ENCODE measurements at regions not wholly inside any gene's neighbourhood (a gene's known extent, or its start where the extent isn't known, plus 50 kb on each side); places are given as distances from the start of the nearest gene placed in this dataset.

DNA sequence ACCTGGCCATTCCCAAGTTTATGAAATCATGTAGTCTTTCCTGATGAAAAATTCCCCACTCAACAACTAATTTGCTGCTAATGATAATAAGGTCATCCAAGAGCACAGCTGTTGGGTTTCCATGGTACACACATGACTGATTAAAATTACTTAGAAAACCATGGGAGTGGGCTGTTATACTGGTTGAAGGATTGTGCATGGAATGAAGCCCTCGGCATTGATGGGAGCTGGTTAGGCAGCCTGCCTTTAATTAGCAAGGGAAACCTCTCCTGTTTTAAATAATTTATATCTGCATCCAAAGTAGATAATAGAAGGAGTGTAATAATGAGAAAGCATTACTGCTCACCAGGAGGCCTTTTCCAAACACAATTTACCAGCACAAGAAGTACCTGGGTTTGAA, 235.1 kb upstream of the CFAP20DC start:
- DNase-seq = no peak

DNA sequence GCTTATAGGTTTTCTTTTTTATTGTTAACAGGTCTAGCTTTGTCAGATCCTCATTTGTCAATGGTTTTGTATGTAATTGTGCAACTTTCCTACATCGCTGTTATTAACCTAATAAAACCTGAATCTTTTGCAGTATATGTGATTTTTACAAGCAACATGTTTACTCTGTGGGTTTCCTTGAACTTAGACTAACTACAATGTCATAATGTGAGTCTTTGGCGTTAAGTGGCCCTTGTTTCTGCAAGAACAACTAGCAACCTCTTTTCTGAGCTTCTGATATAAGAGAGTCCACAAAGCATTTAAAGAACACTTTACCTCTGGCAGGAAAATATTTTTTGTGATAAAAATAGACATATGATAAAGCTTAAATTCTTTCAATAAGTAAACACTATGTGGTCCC, 230.3 kb upstream of the CFAP20DC start:
- DNase-seq = no peak

DNA sequence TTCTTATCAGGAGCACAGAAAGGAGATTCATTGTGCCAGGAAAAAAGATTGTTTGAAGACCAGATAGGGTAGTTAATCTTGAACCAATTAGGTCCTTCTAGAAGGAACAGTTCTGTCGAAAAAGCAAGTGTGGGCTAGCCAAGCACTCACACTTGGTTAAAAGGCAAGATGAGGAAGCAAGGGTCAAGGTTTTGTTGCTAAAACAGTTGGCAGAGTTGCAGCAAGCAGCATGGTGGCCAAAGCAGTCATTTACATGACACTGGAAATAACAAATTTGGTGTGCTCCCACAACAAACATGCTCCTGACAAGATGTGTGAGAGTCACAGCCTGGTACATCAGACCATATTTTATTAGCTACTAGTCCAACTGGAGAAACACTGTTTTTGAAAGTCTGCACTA, 228.0 kb upstream of the CFAP20DC start:
- no peak for DNase-seq

DNA sequence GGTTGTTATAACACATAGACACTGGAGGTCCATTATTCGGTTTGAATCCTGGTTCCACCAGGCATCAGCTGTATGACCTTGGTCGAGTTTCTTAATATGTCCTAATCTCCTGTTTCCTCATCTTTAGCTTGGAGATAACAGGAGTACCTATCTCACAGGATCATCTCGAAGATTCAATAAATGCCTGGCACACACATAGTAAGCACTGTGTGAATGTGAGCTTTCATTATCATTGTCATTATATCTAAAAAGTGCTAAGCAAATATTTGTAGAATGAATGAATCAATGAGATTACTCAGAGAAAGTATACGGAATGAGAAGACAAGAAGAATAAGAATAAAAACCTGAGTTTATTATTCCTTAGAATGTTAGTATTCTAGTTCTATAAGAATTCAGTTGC, 227.4 kb upstream of the CFAP20DC start:
- no peak for DNase-seq

DNA sequence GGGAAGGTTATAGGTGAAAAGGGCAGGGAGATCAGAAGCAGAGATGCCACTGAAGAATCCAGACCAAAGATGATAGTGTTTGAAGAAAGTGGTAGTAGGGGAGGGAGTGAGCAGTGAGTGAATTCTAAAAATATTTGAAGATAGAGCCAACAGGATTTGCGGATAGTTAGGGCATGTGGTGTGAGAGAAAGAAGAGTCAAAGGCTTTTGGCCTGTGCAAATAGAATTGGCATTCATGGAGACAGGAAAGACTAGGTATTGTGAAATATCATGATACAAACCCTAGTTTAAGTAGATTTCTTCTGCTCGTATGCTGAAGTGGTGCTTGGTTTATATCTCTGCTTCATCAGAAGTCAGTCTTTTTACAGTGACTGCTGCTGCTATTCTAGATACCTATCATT, 224.2 kb upstream of the CFAP20DC start:
- DNase-seq = no peak

DNA sequence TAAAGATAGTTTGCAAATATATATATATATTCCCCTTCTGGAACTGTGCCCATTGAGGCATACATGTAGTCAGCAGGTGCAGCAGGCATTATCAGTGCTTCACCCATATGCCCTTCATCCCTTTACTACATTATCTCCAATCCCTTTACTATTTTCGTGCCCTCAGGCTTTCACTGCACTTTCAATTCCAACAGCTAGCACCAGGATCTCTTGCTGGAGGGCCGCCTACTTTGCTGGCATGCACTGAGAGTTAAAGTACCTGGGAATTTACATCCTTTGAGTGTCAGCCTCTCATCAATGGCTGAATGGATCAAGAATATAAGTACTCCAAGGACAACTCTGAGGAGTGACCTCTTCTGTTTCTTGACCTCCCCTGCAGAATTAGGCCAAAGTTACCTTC, 222.1 kb upstream of the CFAP20DC start:
- no peak for DNase-seq

DNA sequence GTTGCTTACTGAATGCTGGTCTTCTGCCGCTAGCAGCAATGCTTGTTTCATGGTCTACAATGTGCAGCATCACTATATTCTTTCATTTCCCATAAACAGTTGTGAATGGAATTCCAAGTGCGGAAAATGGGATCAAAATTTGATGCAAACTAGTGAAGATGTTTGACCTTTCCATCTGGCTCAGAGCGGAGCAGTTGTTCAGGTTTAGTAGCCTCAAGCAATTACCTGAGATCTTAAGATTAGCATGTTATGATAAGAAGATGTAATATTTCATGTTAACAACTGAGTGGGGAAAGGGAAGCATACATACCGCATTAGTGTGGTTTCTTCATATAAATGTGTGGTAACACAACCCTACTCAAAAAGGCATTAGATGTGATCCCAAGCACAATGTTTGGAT, 221.1 kb upstream of the CFAP20DC start:
- no peak for DNase-seq

DNA sequence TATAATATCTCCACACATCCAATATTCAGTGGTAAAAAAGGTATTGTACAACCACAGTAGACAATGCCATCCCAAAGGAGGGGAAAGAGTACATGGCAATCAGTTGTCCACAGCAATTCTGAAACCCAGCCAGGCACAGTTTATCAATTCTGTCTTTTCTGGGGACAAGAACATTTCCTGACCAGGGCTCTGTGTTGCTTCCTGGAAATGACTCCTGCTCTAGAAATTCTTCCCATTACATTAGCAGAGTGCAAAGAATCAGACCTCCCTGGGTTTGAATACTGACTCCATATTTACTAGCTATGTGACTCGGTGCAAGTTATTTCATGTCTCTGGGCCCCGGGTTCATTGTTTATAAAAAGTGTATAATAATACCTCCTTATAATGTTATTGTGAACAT, 220.4 kb upstream of the CFAP20DC start:
- no peak for DNase-seq

DNA sequence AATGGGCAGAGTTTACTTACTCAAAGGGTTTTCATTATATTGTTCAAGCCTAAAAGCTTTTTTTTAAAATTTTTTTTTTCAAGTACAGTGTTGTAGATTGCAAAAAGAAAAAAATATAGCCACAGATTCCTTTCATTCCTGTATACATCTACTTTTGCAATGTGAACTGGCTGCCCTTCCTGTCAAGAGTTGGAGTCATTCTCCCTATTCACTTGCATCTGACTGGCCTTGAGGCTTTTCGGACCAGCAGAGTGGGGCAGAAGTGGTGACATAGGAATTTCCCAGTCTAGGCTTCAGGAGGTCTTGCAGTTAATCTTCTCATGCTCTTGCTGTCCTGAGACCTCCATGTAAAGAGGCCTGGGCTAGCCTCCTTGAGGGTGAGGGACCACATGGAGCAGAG, 218.3 kb upstream of the CFAP20DC start:
- DNase-seq = no peak

DNA sequence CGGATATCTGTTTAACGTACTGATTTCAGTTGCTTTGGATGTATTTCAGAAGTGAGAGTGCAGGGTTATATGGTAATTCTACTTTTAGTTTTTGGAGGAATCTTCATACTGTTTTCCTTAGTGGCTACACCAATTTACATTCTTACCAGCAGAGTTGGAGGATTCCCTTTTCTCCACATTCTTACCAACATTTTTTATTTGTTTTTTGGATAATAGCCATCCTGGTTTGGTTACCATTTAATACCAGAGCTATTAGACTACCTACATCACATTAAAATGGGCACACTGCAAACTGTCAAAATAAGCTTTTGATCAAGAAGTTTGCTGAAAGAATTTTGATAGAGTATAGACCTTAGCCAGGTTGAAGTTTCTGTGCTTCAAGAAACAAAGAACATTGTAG, 217.2 kb upstream of the CFAP20DC start:
- no peak for DNase-seq

DNA sequence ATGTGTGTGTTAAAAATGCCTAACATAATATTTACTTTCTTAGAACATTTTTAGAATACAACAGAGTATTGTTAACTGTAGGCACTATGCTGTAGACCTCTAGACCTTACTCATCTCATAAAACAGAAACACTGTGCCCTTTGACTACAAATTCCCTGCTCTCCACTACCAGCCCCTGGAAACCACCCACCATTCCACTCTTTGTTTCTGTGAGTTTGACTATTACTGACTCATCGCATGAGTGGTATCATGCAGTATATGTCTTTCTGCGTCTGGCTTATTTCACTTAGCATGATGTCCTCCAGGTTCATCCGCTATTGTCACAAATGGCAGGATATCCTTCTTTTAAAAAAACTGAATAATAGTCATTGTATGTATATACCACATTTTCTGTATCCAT, 216.7 kb upstream of the CFAP20DC start:
- DNase-seq = no peak

DNA sequence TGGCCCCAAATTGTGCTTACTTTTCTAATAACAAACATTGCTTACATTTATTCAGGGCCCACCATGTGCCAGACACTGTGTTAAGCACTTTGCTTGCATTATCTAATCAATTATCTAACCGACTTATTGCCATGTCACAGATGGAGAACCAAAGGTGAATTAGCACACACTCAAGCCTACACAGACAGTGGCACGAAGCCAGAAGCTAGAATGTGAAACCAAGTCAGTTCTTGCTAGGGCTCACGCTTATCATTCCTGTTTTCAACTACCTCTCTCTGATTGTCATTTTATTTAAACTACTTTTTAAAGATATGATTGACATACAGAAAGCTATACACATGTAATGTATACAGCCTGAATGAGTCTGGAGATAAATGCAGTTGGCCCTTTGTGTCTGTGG, 215.7 kb upstream of the CFAP20DC start:
- no peak for DNase-seq

DNA sequence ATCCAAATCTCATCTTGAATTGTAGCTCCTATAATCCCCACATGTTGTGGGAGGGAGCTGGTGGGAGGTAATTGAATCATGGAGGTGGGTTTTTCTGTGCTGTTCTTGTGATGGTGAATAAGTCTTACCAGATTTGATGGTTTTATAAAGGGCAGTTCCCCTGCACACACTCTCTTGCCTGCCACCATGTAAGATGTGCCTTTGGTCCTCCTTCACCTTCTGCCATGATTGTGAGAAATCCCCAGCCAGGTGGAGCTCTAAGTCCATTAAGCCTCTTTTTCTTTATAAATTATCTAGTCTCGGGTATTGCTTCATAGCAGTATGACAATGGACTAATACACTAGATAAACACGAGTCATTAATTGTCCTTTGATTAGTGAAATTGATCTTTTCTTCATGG, 214.5 kb upstream of the CFAP20DC start:
- DNase-seq = no peak

DNA sequence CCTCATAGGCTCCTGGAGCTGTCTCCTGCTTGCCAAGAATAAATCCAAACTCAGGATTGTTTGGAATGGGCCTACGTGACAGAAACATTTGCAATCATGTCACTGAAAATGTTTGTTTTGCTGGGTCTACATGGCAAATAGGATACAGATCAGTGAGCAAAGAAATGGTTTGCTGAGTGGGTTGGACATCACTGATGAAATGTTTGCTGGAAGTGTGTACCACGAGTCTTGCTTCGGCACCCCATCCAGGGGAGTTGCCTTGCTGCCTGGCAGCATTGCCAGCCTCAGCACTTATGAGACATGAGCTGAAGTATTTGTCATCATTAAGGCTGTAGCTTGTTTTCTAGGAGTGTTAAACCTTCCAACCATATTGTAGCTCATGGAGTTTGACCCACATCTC, 213.3 kb upstream of the CFAP20DC start:
- DNase-seq = no peak

DNA sequence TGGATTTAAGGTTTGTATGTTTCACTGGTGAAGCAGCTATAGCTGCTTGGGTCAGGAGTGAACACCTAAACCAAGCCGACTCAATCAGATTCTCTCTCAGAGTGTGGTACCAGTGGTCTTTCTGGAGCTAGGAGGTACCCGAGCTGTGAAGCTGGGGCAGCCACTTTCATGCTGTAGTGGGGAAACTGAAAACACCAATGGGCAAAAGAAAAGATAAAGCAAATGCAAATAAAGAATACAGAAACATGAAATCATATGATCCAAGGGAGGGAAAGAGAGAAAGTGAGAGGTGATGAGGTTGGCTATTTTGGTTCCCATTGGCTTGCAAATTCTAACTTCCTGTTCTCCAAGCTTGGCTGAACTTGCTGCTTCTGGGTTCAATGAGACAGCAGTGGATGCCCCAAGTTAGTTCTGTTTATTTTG, 212.3 kb upstream of the CFAP20DC start:
- no peak for DNase-seq

DNA sequence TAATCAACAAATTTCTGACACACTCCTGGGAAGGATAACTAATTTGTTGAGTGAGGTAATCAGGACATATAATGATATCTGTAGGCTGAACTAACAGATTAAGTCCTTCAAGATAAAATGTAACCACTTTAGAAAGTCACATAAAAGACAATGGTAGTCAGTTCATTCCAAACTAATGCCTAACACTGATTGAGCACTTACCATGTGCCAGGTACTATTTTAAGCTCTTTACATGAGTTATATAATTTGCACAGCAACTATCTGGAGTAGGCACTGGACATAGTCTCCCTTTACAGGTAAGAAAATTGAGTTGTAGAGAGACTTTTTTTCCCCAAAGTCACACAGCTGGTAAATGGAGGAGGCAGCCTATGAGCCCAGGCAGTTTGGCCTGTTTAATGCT, 211.2 kb upstream of the CFAP20DC start:
- DNase-seq = no peak

DNA sequence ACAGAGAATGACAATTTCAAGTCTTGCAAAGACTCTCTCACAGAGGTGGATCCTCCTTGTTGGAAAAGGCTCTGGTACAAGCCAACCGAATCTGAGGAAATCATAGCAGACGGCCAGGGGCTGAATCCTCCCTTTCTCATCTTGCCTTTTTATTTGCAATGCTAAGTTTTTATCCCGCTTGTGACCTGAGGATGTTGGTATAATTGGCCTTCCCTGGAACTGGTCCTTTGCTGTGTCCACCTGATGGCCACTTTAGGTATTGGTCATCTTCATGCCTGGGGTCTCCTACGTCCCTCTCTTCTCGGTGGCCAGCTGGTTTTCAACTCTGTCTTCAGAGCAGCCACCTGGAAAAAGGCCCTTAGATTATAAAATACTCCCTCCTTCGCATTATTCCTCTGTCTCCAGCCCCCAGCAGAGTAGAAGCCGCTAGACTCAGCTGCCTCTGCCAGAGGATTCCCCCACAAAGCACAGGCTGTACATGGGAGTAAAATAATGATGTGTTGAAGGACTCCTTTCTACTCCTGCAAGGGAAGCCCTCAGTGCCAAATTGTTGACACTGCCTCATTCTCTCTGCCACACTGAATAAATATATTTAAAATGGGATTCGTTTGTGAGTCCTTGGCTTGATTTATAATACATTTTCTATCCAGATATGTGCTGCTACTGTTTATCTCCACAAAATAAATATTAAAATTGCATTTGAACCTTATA, 208.9 kb upstream of the CFAP20DC start:
- no peak for DNase-seq

DNA sequence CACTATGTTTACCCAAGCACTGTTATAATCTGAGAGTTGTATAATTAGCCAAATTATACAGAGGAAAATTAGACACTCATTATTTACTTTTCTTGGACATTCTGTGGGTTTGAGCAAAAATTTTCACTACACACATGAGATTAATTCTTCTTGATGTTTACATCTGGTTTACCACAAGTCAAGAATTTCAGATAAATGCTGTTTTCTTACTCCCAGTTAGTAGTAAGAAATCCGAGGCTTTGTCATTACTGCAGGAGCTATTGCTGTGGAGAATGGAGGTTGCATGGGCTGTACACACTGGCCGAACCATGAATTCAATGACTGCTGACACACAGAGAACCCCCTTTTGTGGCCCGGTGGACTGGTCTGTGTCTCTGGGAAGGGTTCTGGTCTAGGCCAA, 207.7 kb upstream of the CFAP20DC start:
- no peak for DNase-seq

DNA sequence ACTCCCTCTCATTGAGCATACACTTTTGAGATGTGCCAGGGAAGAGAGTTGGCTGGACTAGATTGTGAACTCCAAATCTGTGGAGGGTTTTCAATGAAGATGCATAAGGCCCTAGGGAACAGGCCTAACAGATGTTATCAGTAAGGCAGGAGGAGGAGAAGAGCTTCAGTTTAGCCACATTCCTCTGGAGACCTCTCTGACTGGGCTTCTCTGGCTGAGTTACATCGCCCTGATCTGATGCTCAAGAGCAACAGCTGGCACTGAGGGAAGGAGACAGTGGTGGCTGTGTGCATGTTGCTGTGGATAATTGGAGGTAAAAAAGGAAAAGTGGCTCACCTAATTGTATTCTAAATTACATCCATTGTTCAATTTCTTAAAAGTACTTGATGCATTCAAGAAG, 206.4 kb upstream of the CFAP20DC start:
- DNase-seq = no peak

DNA sequence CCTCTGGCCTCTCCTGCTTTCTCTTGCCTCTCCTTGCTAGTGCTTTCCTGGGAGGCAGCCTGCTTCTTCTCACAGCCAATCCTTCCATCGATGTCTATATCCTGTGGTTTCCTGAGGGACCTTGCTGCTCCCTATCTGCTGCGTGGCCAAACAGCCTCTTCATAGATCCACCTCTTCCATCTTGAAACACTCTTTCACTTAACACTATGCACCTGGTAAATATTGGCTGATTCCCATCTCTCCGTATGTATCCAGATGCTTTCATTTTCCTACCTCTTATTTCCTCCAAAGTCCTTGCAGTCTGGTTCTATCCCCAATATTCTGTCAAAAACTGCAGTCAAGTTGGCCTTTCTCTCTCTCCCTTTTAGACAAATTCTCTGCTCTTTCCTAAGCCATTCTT, 205.2 kb upstream of the CFAP20DC start:
- DNase-seq = no peak

DNA sequence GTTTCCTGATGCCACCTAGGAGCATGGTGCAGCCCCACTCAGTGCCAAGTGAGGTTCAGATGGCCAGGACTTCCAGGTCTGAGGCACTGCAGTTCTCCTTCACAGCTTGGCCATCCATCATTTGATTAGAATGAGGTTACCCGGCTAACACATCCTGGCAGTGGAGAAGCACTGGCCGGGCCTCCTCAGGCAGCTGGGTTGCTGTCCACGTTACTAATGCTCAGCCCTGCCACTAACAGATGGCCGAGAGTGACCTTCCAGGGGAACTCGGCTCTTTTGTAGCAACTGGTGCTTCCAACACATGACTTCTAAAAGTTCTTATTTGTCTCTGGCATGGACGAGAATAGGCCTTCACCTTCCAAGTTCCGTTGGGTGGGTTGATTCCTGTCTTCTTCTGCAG, 204.6 kb upstream of the CFAP20DC start:
- no peak for DNase-seq

DNA sequence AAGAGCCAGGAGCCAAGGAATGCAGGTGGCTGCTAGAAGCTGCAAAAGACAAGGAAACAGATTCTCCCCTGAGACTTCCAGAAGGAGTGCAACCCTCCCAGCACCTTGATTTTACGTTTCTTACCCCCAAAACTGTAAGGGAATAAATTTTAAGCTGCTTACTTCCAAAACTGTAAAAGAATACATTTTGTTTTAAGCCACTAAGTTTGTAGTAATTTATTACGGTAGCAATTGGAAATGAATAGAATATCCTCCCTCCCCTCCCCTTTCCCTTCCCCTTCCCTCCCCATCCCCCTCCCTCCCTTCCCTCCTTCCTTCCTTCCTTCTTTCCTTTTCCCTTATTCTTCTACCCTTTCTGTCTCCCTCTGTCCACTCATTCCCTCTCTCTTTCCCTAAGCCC, 203.7 kb upstream of the CFAP20DC start:
- no peak for DNase-seq

DNA sequence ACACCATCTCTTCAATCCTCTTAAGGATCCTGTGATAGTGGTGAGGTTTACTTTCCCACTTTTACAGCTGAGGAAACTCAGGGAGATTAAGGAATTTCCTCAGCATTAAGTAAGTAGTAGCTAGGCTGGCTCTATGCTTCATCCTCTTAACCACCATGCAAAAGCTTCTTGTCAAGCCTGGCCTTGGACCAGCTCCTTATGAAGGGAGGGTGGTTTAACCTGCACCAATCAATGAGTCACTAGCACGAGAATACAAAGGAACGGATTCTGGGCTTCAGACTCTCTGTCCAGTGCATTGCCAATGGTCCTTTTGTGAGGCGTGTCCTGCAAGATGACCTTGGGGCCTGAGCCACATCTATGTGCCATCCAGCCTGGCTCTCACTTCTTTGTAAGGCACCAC, 202.0 kb upstream of the CFAP20DC start:
- DNase-seq = no peak

DNA sequence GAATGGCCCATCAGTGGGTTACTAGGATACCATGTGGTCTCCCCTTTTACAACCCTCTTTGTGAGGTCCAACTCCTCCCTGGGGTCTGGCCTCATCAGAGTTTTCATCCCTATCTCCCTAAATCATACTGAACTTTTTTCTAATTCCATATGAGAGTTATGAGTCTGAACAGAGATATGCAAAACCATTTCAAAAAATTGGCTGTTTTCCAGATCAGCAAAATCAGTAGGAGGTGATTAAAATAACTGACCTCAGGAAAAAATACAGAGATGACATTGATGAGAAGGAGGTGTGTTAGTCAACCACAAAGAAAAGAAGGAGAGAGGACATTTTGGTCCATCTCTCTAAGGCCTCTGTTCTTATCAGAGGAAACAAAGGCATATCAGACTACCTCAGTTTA, 200.8 kb upstream of the CFAP20DC start:
- DNase-seq = no peak

DNA sequence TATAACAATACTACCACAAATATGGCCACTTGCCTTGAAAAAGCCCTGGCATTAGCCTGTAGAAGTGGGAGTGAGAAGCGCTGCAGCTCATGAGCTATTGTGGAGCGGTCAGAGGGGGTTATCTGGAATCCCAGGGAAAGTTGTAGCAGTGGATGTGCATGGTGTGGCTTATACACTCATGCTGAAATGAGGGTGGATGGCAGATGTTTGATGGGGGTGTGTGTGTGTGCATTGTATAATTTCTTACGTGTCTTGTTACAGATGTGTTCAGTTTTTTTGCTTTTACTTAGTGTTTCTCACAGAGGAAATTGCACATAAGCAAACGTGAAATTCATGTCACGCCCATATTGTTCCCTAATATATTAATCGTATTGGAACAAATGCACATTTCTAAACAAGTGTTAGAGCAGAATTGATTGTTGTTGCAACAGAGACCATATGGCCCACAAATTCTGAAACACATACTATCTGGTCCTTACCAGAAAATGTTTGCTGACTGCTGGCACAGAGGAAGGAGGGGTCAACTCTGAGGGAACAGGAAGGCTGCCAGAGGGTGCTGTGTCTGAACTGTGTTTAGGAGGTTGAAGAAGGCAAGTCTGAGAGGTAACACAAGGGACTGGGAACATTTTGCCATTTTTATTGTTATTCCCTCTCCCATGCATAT, 200.0 kb upstream of the CFAP20DC start:
- no peak for DNase-seq

Measured in T-helper 2 cell (primary cell).